ENCODE measurements at regions not wholly inside any gene's neighbourhood (a gene's known extent, or its start where the extent isn't known, plus 50 kb on each side); places are given as distances from the start of the nearest gene placed in this dataset.

DNA sequence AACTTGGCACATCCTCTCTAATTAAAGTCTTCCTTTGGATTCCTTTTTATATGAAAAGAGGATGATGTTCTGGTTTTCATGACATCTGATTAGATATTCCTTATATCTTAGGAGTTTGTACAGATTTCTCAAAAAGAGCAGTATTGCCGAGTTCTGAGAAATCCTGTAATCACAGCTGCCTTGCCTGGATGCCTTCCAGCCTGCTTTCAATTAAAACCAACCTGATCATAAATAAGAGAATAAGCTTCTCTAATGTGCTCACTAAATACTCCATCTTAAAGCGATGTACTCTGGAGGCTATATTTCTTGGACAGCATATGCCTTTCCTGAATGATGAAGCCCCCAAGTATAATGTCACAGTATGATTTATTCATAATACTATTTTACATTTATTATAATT is 1203.8 kb upstream of the PIK3C3 start:
- Histone ChIP-seq H3K4me2 (ENCODE audit: low read depth, low read length, poor library complexity, severe bottlenecking) (no peak overlapping the region), H3K36me3 (ENCODE audit: insufficient read depth, low read length) (no peaks in the 10 kb centered on the region), H3K9me2 (replicated peaks; ENCODE audit: insufficient read depth, low read length) (no peaks in the 10 kb centered on the region), H3K79me2 (ENCODE audit: low read length) (no peaks in the 10 kb centered on the region), H3K9me3 (ENCODE audit: low read length) (no peaks in the 10 kb centered on the region; the same call in 1 of the 2 replicates), H2AFZ (ENCODE audit: low read length) (no peak overlapping the region), H3K4me1 (ENCODE audit: low read length) (no peaks in the 10 kb centered on the region), H3K9ac (ENCODE audit: low read length) (no peak overlapping the region), H3K27ac (ENCODE audit: low read length) (no peak overlapping the region), H3K27me3 (ENCODE audit: low read length) (no peaks in the 10 kb centered on the region), H3K4me3 (ENCODE audit: low read length) (no peak overlapping the region), H4K20me1 (ENCODE audit: insufficient read depth, low read depth, low read length) (no peaks in the 10 kb centered on the region)
- DNase-seq = no peak

DNA sequence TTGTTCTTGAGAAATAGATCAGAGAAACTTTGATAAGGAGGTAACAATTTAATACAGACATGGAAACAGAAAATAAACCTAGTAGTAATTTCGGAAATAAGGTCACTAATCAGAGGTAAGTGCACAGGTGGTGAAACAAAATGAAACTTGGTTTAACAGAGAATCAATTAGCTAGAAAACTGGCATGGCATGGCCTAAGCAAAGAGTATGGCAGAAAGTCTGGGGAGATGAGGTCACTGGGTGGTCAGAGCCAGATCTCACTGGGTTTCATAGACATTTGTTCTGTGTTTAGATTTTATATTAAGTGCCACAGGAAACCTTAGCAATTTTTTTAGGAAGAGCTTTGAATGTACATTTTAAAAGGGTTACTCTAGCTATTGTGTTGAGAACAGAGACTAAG is 1216.0 kb upstream of the PIK3C3 start:
- Histone ChIP-seq H3K9me2 (replicated peaks; ENCODE audit: insufficient read depth, low read length) (no peaks in the 10 kb centered on the region), H3K79me2 (ENCODE audit: low read length) (no peaks in the 10 kb centered on the region), H3K9ac (ENCODE audit: low read length) (no peak overlapping the region), H3K4me2 (ENCODE audit: low read depth, low read length, poor library complexity, severe bottlenecking) (no peak overlapping the region), H3K4me3 (ENCODE audit: low read length) (no peak overlapping the region), H3K27ac (ENCODE audit: low read length) (no peak overlapping the region), H3K9me3 (ENCODE audit: low read length) (peaks cover 5% of the 10 kb centered on the region; the same call in 1 of the 2 replicates), H4K20me1 (ENCODE audit: insufficient read depth, low read depth, low read length) (no peaks in the 10 kb centered on the region), H3K4me1 (ENCODE audit: low read length) (no peaks in the 10 kb centered on the region), H3K27me3 (ENCODE audit: low read length) (no peaks in the 10 kb centered on the region), H3K36me3 (ENCODE audit: insufficient read depth, low read length) (no peaks in the 10 kb centered on the region), H2AFZ (ENCODE audit: low read length) (no peak overlapping the region)
- DNase-seq = no peak

DNA sequence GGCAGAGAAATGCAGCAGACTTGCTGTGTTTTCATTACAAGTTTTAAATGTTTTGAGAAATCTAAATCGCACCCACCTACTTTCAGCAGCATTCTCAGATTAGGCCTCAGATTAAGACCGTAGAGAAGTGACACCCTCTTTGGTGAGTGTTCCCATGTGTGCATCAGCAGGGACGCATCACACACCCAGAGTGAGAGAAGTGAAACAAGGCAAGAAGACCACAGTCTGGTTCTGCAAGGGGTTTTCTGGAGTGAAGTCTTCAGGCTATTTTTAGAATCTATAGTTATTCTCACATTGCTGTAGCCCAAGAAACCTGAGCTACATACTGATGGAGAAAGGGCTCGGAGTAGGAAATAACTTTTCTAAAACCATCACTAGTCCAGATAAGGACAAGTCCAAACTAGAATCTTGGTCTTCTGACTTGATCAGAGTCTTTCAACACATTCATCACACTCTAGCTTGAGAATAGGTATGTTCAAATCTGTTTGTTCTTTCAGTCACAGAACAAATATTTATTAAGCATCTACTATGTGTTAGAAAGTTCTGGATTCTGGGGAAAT is 1216.6 kb upstream of the PIK3C3 start:
- Histone ChIP-seq H3K9me3 (ENCODE audit: low read length) (peaks cover 5% of the 10 kb centered on the region; the same call in 1 of the 2 replicates), H3K36me3 (ENCODE audit: insufficient read depth, low read length) (no peaks in the 10 kb centered on the region), H3K79me2 (ENCODE audit: low read length) (no peaks in the 10 kb centered on the region), H4K20me1 (ENCODE audit: insufficient read depth, low read depth, low read length) (no peaks in the 10 kb centered on the region), H3K4me2 (ENCODE audit: low read depth, low read length, poor library complexity, severe bottlenecking) (no peak overlapping the region), H2AFZ (ENCODE audit: low read length) (no peak overlapping the region), H3K9me2 (replicated peaks; ENCODE audit: insufficient read depth, low read length) (no peaks in the 10 kb centered on the region), H3K27ac (ENCODE audit: low read length) (no peak overlapping the region), H3K4me3 (ENCODE audit: low read length) (no peak overlapping the region), H3K27me3 (ENCODE audit: low read length) (no peaks in the 10 kb centered on the region), H3K9ac (ENCODE audit: low read length) (no peak overlapping the region), H3K4me1 (ENCODE audit: low read length) (no peaks in the 10 kb centered on the region)
- DNase-seq = no peak

DNA sequence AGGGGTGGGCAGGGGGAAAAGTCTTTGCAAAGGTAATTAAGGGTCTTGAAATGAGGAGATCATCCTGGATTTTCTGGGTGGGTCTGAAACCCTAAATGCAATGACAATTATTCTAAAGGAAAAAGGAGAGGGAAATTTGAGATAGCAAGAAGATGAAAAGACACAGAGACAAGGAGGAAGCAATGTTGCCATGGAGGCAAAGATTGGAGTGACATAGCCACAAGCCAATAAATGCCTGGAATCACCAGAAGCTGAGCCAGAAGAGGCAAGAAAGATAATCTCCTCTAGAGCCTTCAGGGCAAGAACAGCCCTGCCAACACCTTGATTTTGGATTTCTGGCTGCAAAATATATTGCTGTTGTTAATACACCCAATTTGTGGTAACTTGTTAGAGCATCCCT is 1246.3 kb upstream of the PIK3C3 start:
- no peaks in the 10 kb centered on the region for H4K20me1 ChIP-seq (ENCODE audit: insufficient read depth, low read depth, low read length)
- H3K27ac ChIP-seq (ENCODE audit: low read length) = no peak overlapping the region
- peaks cover 22% of the 10 kb centered on the region for H3K9me3 ChIP-seq (ENCODE audit: low read length)
- no peaks in the 10 kb centered on the region for H3K27me3 ChIP-seq (ENCODE audit: low read length)
- H3K79me2 ChIP-seq (ENCODE audit: low read length) = no peaks in the 10 kb centered on the region
- no peak overlapping the region for H2AFZ ChIP-seq (ENCODE audit: low read length)
- no peak for DNase-seq
- no peaks in the 10 kb centered on the region for H3K9me2 ChIP-seq (replicated peaks; ENCODE audit: insufficient read depth, low read length)
- H3K4me1 ChIP-seq (ENCODE audit: low read length) = no peaks in the 10 kb centered on the region
- H3K9ac ChIP-seq (ENCODE audit: low read length) = no peak overlapping the region
- no peaks in the 10 kb centered on the region for H3K36me3 ChIP-seq (ENCODE audit: insufficient read depth, low read length)
- no peak overlapping the region for H3K4me3 ChIP-seq (ENCODE audit: low read length)
- no peak overlapping the region for H3K4me2 ChIP-seq (ENCODE audit: low read depth, low read length, poor library complexity, severe bottlenecking)

DNA sequence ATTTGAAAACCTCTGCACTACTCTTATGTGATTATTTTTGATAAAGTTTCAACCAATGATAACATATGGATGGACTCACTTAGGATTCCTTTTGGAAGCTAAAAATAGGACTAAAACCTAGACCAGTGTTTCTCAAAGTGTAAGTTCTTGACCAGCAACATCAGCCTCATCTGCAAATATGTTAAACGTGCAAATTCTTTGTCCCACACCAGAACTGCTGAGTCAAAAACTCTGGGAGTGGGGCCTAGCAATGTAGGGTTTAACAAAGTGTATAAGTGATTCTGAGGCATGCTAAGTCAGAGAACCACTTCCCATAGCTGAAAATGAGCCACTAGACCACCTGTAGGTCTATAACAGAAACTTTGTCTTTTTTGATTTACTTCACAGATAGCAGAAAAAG is 1247.2 kb upstream of the PIK3C3 start:
- no peak overlapping the region for H3K9ac ChIP-seq (ENCODE audit: low read length)
- no peaks in the 10 kb centered on the region for H3K36me3 ChIP-seq (ENCODE audit: insufficient read depth, low read length)
- H3K9me2 ChIP-seq (replicated peaks; ENCODE audit: insufficient read depth, low read length) = no peaks in the 10 kb centered on the region
- H2AFZ ChIP-seq (ENCODE audit: low read length) = no peak overlapping the region
- no peak overlapping the region for H3K4me3 ChIP-seq (ENCODE audit: low read length)
- no peak for DNase-seq
- no peaks in the 10 kb centered on the region for H4K20me1 ChIP-seq (ENCODE audit: insufficient read depth, low read depth, low read length)
- H3K27ac ChIP-seq (ENCODE audit: low read length) = no peak overlapping the region
- no peaks in the 10 kb centered on the region for H3K27me3 ChIP-seq (ENCODE audit: low read length)
- H3K4me1 ChIP-seq (ENCODE audit: low read length) = no peaks in the 10 kb centered on the region
- H3K79me2 ChIP-seq (ENCODE audit: low read length) = no peaks in the 10 kb centered on the region
- no peak overlapping the region for H3K4me2 ChIP-seq (ENCODE audit: low read depth, low read length, poor library complexity, severe bottlenecking)
- H3K9me3 ChIP-seq (ENCODE audit: low read length) = peaks cover 15% of the 10 kb centered on the region

DNA sequence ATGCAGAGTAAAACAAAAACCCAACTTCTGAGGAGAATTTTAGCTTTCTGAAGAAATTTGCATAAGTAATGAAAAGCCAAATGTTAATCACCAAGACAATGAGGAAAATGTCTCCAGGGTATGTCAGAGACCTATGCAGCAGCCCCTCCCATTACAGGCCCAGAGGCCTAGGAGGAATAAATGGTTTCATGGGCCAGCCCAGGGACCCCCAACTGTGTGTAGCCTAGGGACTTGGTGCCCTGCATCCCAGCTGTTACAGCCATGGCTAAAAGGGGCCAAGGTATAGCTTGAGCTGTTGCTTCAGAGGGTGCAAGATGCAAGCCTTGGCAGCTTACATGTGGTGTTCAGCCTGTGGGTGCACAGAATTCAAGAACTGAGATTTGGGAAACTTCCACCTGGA is 1256.9 kb upstream of the PIK3C3 start:
- DNase-seq = no peak
- Histone ChIP-seq H3K27ac (ENCODE audit: low read length) (no peak overlapping the region), H3K27me3 (ENCODE audit: low read length) (no peaks in the 10 kb centered on the region), H3K9me3 (ENCODE audit: low read length) (peaks cover 10% of the 10 kb centered on the region), H2AFZ (ENCODE audit: low read length) (no peak overlapping the region), H3K9ac (ENCODE audit: low read length) (no peak overlapping the region), H3K36me3 (ENCODE audit: insufficient read depth, low read length) (no peaks in the 10 kb centered on the region), H3K4me2 (ENCODE audit: low read depth, low read length, poor library complexity, severe bottlenecking) (no peak overlapping the region), H4K20me1 (ENCODE audit: insufficient read depth, low read depth, low read length) (no peaks in the 10 kb centered on the region), H3K79me2 (ENCODE audit: low read length) (no peaks in the 10 kb centered on the region), H3K9me2 (replicated peaks; ENCODE audit: insufficient read depth, low read length) (no peaks in the 10 kb centered on the region), H3K4me1 (ENCODE audit: low read length) (no peaks in the 10 kb centered on the region), H3K4me3 (ENCODE audit: low read length) (no peak overlapping the region)

DNA sequence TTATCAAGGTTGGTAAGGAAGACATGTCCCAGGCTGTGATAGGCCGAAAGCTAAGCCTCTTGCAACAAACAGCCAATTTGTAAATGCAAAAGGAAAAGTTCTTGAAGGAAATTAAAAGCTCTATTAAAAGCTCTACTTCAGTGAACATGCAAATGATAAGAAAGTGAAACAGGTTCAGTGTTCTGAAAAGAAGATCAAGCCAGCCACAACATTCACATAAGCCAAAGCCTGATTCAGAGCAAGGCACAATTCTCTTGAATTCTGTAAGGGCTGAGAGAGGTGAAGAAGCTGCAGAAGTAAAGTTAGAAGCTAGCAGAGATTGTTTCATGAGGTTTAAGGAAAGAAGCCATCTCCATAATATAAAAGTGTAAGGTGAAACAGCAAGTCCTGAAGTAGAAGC is 1259.5 kb upstream of the PIK3C3 start:
- Histone ChIP-seq H3K27ac (ENCODE audit: low read length) (no peak overlapping the region), H3K9me2 (replicated peaks; ENCODE audit: insufficient read depth, low read length) (no peaks in the 10 kb centered on the region), H3K9ac (ENCODE audit: low read length) (no peak overlapping the region), H3K79me2 (ENCODE audit: low read length) (no peaks in the 10 kb centered on the region), H3K36me3 (ENCODE audit: insufficient read depth, low read length) (no peaks in the 10 kb centered on the region), H3K4me3 (ENCODE audit: low read length) (no peak overlapping the region), H2AFZ (ENCODE audit: low read length) (no peak overlapping the region), H3K9me3 (ENCODE audit: low read length) (peaks cover 4% of the 10 kb centered on the region), H3K4me2 (ENCODE audit: low read depth, low read length, poor library complexity, severe bottlenecking) (no peak overlapping the region), H3K27me3 (ENCODE audit: low read length) (no peaks in the 10 kb centered on the region), H3K4me1 (ENCODE audit: low read length) (no peaks in the 10 kb centered on the region), H4K20me1 (ENCODE audit: insufficient read depth, low read depth, low read length) (no peaks in the 10 kb centered on the region)
- DNase-seq = no peak

DNA sequence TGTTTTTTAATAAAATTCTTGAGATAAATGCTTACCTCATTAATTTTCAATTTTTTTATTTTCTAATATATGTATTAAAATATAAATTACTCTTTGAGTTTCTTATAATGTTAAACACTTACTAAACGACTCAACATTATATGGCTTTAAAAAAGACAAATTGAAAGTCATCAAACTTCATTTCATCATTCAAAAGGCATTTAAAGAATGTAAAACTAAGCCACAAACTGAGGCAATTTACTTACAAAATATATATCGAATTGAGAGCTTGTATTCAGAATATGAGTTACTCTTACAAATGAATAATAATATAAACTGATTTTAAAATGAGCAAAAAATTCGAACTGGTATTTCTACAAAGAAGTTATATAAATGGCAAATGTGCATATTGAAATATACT is 1262.2 kb upstream of the PIK3C3 start:
- H2AFZ ChIP-seq (ENCODE audit: low read length) = no peak overlapping the region
- no peaks in the 10 kb centered on the region for H3K27me3 ChIP-seq (ENCODE audit: low read length)
- no peak for DNase-seq
- H3K4me1 ChIP-seq (ENCODE audit: low read length) = no peaks in the 10 kb centered on the region
- no peaks in the 10 kb centered on the region for H3K9me2 ChIP-seq (replicated peaks; ENCODE audit: insufficient read depth, low read length)
- no peak overlapping the region for H3K27ac ChIP-seq (ENCODE audit: low read length)
- H3K9ac ChIP-seq (ENCODE audit: low read length) = no peak overlapping the region
- no peaks in the 10 kb centered on the region; the same call in 1 of the 2 replicates for H3K36me3 ChIP-seq (ENCODE audit: insufficient read depth, low read length)
- no peak overlapping the region for H3K4me3 ChIP-seq (ENCODE audit: low read length)
- H3K9me3 ChIP-seq (ENCODE audit: low read length) = peaks cover 2% of the 10 kb centered on the region
- H4K20me1 ChIP-seq (ENCODE audit: insufficient read depth, low read depth, low read length) = no peaks in the 10 kb centered on the region
- no peak overlapping the region for H3K4me2 ChIP-seq (ENCODE audit: low read depth, low read length, poor library complexity, severe bottlenecking)
- no peaks in the 10 kb centered on the region for H3K79me2 ChIP-seq (ENCODE audit: low read length)

DNA sequence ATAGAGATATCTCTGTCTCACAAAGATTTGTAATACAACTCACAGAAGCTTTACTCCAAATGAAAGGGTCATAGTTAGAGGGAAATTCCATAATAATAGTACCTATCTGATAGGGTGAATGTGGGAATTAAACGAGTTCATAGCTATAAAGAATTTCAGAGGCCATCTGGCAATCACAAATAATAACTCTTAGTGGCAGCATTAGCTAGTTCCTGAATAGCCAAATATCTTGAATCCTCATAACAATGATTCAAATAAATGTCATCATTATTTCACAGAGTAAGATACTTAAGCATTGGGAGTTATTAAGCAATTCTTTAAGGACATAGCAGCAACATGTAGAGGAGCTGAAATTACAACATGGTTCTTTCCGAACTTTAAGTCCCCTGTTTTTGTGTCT is 1265.0 kb upstream of the PIK3C3 start:
- Histone ChIP-seq H3K79me2 (ENCODE audit: low read length) (no peaks in the 10 kb centered on the region), H3K9me2 (replicated peaks; ENCODE audit: insufficient read depth, low read length) (no peaks in the 10 kb centered on the region), H3K4me2 (ENCODE audit: low read depth, low read length, poor library complexity, severe bottlenecking) (no peak overlapping the region), H3K36me3 (ENCODE audit: insufficient read depth, low read length) (no peaks in the 10 kb centered on the region; the same call in 1 of the 2 replicates), H3K4me1 (ENCODE audit: low read length) (no peaks in the 10 kb centered on the region), H3K9ac (ENCODE audit: low read length) (no peak overlapping the region), H3K4me3 (ENCODE audit: low read length) (no peak overlapping the region), H3K9me3 (ENCODE audit: low read length) (peaks cover 2% of the 10 kb centered on the region; the same call in 1 of the 2 replicates), H4K20me1 (ENCODE audit: insufficient read depth, low read depth, low read length) (no peaks in the 10 kb centered on the region), H3K27me3 (ENCODE audit: low read length) (no peaks in the 10 kb centered on the region), H3K27ac (ENCODE audit: low read length) (no peak overlapping the region), H2AFZ (ENCODE audit: low read length) (no peak overlapping the region)
- no peak for DNase-seq

Measured in Karpas-422 (cell line).